Aorta (tissue), 5 donors: ENCODE measurements at regions not wholly inside any gene's neighbourhood (a gene's known extent, or its start where the extent isn't known, plus 50 kb on each side); places are given as distances from the start of the nearest gene placed in this dataset.

Source experiments
- ATAC-seq: fragments of 200-7000 bp; cut with Tn5 transposase; one replicate; pipeline ENCODE4 v1.9.1; 2022; ENCODE audit warnings: moderate library complexity; ENCODE audit not compliant: low FRiP score
- DNase-seq, 2 donors: peaks; one replicate each; pipeline ENCODE4 v3.0.0-alpha.2; 2020
- H3K27ac ChIP-seq, 2 donors: one replicate each; pipeline ENCODE4 v1.5.1; 2013; ENCODE audit warnings: low read length in 2 of 2, mild to moderate bottlenecking in 2 of 2, moderate library complexity in 2 of 2, control low read depth in 1 of 2, inconsistent platforms in 1 of 2, low read depth in 1 of 2
- H3K27me3 ChIP-seq, 2 donors: one replicate each; pipeline ENCODE4 v1.6.1; 2013; ENCODE audit warnings: control low read depth in 1 of 2, low read length in 1 of 2, mild to moderate bottlenecking in 1 of 2, moderate library complexity in 1 of 2; ENCODE audit not compliant: insufficient read depth in 2 of 2, control insufficient read depth in 1 of 2
- H3K36me3 ChIP-seq, 2 donors: one replicate each; pipeline ENCODE4 v1.6.1; 2013; ENCODE audit warnings: control low read depth in 1 of 2, low read length in 1 of 2, mild to moderate bottlenecking in 1 of 2; ENCODE audit not compliant: insufficient read depth in 2 of 2, control insufficient read depth in 1 of 2
- H3K4me1 ChIP-seq, 2 donors: one replicate each; pipeline ENCODE4 v1.6.1; 2013; ENCODE audit warnings: low read length in 2 of 2, control low read depth in 1 of 2, mild to moderate bottlenecking in 1 of 2, moderate library complexity in 1 of 2; ENCODE audit not compliant: insufficient read depth in 2 of 2, control insufficient read depth in 1 of 2
- H3K4me3 ChIP-seq, 2 donors: one replicate each; pipeline ENCODE4 v1.5.1; 2013; ENCODE audit warnings: low read length in 2 of 2, control low read depth in 1 of 2, mild to moderate bottlenecking in 1 of 2
- H3K9me3 ChIP-seq: one replicate; pipeline ENCODE4 v1.6.1; 2013; ENCODE audit warnings: mild to moderate bottlenecking, low read length; ENCODE audit not compliant: control insufficient read depth
- WGBS, 2 donors: extraction: QIAGEN DNeasy Blood & Tissue Kit; methylation state at CpG; one replicate each; pipeline ENCODE4 v1.1.7; 2013; 5-methylcytosine and 5-hydroxymethylcytosine counted together
- intact Hi-C, 2 donors: fragments of 100-400 bp; cut with DNase I; formaldehyde crosslinking; loops; one replicate each; pipeline versions ENCODE4 v1.14.2 to v1.15.0; 2022
- donor health status: healthy with polysubstance abuse.
- donor health status: Bipolar disorder and iron deficiency.
- donor health status: DM: no; HTN: no; CAD: no.
- donor health status: DM: no; HTN: no; CAD: no.
- donor health status: DM: yes; HTN: yes; CAD: no.

DNA sequence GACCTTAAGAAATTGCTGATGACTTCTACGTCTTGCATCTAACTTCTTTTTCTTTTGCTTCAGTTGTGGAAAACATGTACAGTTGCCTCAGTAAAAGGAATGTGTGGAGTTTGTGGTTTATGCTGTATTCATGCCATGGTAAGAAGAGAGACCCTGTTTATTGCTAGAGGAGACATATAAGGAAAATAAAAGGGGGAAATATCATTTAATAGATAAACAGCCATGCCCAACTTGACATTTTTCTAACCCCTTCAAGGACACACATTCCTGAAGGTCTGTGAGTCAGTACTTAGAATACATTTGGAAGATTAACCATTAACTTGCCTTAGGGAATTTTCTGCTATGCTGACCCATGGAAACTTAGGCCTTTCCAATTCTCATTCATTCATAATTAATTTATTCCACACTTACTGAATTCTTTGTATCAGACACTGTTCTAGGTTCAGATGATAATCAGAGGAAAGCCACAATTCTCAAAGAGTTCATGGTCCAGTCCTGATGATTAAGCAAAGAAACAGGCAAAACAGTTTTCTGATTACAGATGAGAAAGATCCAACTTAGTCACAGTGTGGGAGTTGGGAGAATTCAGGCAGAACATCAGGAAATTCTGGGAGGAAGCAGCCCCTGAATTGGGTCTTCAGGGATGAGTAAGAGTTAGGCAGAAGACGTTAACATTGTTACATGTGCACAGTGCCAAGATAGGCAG, 329.8 kb upstream of the RASGRP1 start:
- no peak for DNase-seq
- no peaks in the 10 kb centered on the region for H3K9me3 ChIP-seq
- no peak overlapping the region for H3K27ac ChIP-seq
- ATAC-seq: no peak
- H3K36me3 ChIP-seq: no peaks in the 10 kb centered on the region
- 24 to 26% methylated on average over 2 of the region's 2 CpGs for WGBS, 2 donors
- no peak overlapping the region for H3K4me3 ChIP-seq
- intact Hi-C loops: no loop called here
- no peaks in the 10 kb centered on the region for H3K4me1 ChIP-seq
- H3K27me3 ChIP-seq: no peaks in the 10 kb centered on the region

DNA sequence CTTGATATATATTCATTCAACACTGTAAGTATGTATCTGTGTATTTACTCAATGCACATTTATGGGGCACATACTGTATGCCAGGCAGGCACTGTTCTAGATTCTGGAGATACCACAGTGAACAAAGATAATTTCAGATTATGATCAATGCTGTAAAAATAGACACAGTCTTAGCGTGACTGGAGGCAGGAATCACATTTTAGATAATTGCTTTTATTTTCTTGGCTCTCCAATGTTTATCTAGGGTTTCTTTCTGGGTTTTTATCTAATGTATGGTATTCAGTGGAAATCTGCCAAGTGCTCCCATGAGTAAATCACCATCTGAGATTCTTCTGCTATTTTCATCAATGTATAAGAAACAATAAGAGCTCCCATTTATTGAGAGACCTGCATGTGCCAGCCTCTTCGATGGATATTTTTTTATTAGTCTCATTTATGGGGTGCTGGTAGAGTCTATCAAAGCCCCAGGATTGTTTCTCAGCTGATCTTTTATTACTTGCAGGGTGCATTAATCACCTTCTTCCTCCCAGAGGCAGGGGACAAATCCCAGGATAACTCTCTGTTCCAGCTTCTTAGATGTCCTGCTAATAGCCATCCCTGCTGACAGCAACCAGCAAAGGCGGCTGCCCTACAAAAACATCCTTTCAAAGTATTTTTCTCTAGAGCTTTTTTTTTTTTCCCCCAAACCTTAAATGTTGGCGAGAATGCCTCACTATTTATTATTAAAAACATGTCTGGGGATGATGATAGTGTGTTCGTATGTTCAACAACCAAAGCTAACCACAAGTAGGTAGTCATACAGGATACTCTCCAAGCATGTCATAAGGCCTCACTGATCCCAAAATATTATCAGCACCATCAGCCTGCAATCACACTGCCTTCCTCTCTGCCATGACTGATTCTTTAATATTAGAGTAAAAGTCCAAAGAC, 331.0 kb upstream of the RASGRP1 start:
- ATAC-seq (no peak), DNase-seq (no peak)
- WGBS, 2 donors: 64 to 65% methylated on average over 5 of the region's 5 CpGs
- H3K27me3 ChIP-seq: no peaks in the 10 kb centered on the region
- H3K9me3 ChIP-seq: no peaks in the 10 kb centered on the region
- H3K4me3 ChIP-seq: no peak overlapping the region
- H3K4me1 ChIP-seq: no peaks in the 10 kb centered on the region
- no peaks in the 10 kb centered on the region for H3K36me3 ChIP-seq
- intact Hi-C loops: no loop called here
- no peak overlapping the region for H3K27ac ChIP-seq

GRCh38 chr15:38896647-38897046, 332.0 kb upstream of the RASGRP1 start:
- 88 to 91% methylated on average over 1 of the region's 1 CpG for WGBS, 2 donors
- Histone ChIP-seq H3K36me3 (no peaks in the 10 kb centered on the region), H3K27ac (no peak overlapping the region), H3K27me3 (no peaks in the 10 kb centered on the region), H3K9me3 (no peaks in the 10 kb centered on the region), H3K4me3 (no peak overlapping the region), H3K4me1 (no peaks in the 10 kb centered on the region)
- ATAC-seq: no peak
- intact Hi-C loops: no loop called here
- no peak for DNase-seq

DNA sequence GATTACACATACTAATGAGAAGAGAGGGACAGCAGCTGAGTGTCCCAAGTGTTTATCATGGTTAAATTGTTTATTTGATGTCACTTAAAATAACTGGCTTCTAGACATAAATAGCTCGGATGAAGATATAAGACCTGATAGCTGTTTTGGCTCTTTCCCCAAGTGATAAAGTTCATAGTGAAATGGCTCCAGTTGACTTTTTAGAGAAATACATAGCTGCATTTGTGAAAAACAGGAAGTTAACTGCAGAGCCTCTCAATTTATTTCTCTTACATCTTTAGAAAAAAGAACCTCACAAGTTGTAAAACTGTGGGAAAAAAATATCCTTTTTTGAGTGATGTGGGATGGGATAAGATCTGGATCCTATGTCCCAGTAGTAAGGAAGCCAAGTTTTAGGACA, 332.9 kb upstream of the RASGRP1 start:
- H3K27ac ChIP-seq: no peak overlapping the region
- H3K9me3 ChIP-seq: no peaks in the 10 kb centered on the region
- no peak overlapping the region for H3K4me3 ChIP-seq
- no peaks in the 10 kb centered on the region for H3K4me1 ChIP-seq
- H3K36me3 ChIP-seq: no peaks in the 10 kb centered on the region
- intact Hi-C loops: no loop called here
- WGBS, 2 donors: 48 to 54% methylated on average over 1 of the region's 1 CpG
- no peaks in the 10 kb centered on the region for H3K27me3 ChIP-seq
- no peak for ATAC-seq
- no peak for DNase-seq

DNA sequence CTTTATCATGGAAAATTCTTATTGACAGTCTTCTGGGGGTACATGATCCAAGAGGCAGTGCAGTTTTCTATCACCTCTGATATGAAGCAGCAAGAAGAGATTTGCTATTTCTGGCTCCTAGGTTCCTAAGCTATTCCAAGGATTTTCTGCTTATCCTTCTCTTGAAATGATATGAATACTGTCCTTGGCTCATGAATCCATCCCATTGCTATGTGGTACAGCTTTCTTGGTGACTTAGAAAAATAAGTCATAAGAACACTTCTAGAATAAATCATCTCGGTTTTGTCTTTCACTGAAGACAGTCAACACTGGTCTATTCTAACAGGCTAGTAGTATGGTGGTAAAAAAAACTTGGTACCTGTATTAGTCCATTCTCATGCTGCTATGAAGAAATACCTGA, 333.6 kb upstream of the RASGRP1 start:
- intact Hi-C loops: no loop called here
- WGBS, 2 donors: 55 to 69% methylated on average over 1 of the region's 1 CpG
- Histone ChIP-seq H3K9me3 (no peaks in the 10 kb centered on the region), H3K27ac (no peak overlapping the region), H3K36me3 (no peaks in the 10 kb centered on the region), H3K4me1 (no peaks in the 10 kb centered on the region), H3K4me3 (no peak overlapping the region), H3K27me3 (no peaks in the 10 kb centered on the region)
- DNase-seq (no peak), ATAC-seq (no peak)

GRCh38 chr15:38899300-38899699, 334.7 kb upstream of the RASGRP1 start:
- H3K4me3 ChIP-seq: no peak overlapping the region
- DNase-seq (no peak), ATAC-seq (no peak)
- 35 to 61% methylated on average over 2 of the region's 2 CpGs for WGBS, 2 donors
- H3K36me3 ChIP-seq: no peaks in the 10 kb centered on the region
- no peak overlapping the region for H3K27ac ChIP-seq
- no peaks in the 10 kb centered on the region for H3K4me1 ChIP-seq
- H3K9me3 ChIP-seq: no peaks in the 10 kb centered on the region
- no peaks in the 10 kb centered on the region for H3K27me3 ChIP-seq
- intact Hi-C loops: no loop called here

DNA sequence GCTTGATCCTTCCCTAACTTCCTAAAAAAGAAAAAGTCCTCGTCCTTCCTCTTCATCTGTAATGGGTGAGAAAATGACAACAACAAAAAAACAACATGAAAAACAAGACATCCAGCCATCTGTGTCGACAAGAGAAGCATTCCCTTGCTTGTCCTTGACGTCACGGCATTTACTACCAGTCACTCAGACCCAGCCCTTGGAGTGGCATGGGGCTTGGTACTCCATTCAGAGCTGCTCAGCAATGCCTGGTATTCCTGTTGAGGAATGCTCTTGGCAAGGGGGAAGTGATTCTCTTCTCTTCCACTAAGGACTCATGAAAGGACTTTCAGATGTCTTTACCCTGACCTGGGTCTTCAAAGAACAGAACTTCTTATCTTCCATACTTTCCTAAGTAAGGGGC, 339.7 kb upstream of the RASGRP1 start:
- Histone ChIP-seq H3K9me3 (no peaks in the 10 kb centered on the region), H3K36me3 (no peaks in the 10 kb centered on the region), H3K4me1 (no peaks in the 10 kb centered on the region), H3K27ac (no peak overlapping the region), H3K4me3 (no peak overlapping the region), H3K27me3 (no peaks in the 10 kb centered on the region)
- DNase-seq (no peak), ATAC-seq (no peak)
- intact Hi-C loops: no loop called here
- 49 to 57% methylated on average over 4 of the region's 4 CpGs for WGBS, 2 donors

- H3K27me3 ChIP-seq: no peaks in the 10 kb centered on the region
- no peaks in the 10 kb centered on the region for H3K9me3 ChIP-seq
- no peak for DNase-seq
- no peak for ATAC-seq
- intact Hi-C loops: no loop called here
- no peak overlapping the region for H3K4me3 ChIP-seq
- WGBS, 2 donors: 63 to 71% methylated on average over 1 of the region's 1 CpG
- H3K4me1 ChIP-seq: no peaks in the 10 kb centered on the region
- no peak overlapping the region for H3K27ac ChIP-seq
- H3K36me3 ChIP-seq: no peaks in the 10 kb centered on the region
These were observed 341.0 kb upstream of the RASGRP1 start for GRCh38 chr15:38905632-38906031.

- intact Hi-C loops: no loop called here
- ATAC-seq (no peak), DNase-seq (no peak)
- no peaks in the 10 kb centered on the region for H3K4me1 ChIP-seq
- H3K27ac ChIP-seq: no peak overlapping the region
- no peak overlapping the region for H3K4me3 ChIP-seq
- H3K27me3 ChIP-seq: no peaks in the 10 kb centered on the region
- no peaks in the 10 kb centered on the region for H3K9me3 ChIP-seq
- no peaks in the 10 kb centered on the region for H3K36me3 ChIP-seq
- WGBS, 2 donors: 96% methylated on average over 2 of the region's 2 CpGs
These were observed 356.4 kb upstream of the RASGRP1 start for GRCh38 chr15:38920966-38921365.
